Mesodermal cell (in vitro differentiated cells): ENCODE measurements at regions not wholly inside any gene's neighbourhood (a gene's known extent, or its start where the extent isn't known, plus 50 kb on each side); places are given as distances from the start of the nearest gene placed in this dataset.

Experiments used
- H3K27ac ChIP-seq: 2 replicates; pipeline ENCODE4 v1.7.0; 2013; ENCODE audit warnings: mild to moderate bottlenecking, low read depth, low read length, moderate library complexity; ENCODE audit not compliant: severe bottlenecking
- H3K36me3 ChIP-seq: 2 replicates; pipeline ENCODE4 v1.7.1; 2013; ENCODE audit warnings: mild to moderate bottlenecking, low read length, moderate library complexity; ENCODE audit not compliant: control insufficient read depth, insufficient read depth
- H3K4me1 ChIP-seq: one replicate; pipeline ENCODE4 v1.7.1; 2013; ENCODE audit warnings: mild to moderate bottlenecking, low read length; ENCODE audit not compliant: insufficient read depth, control insufficient read depth, poor library complexity, severe bottlenecking
- H3K4me3 ChIP-seq: 2 replicates; pipeline ENCODE4 v1.7.0; 2013; ENCODE audit warnings: low read length, control low read depth, mild to moderate bottlenecking; ENCODE audit not compliant: insufficient read depth, poor library complexity, severe bottlenecking; ENCODE audit errors: extremely low read depth
- H3K9me3 ChIP-seq: 2 replicates; pipeline ENCODE4 v1.7.1; 2013; ENCODE audit warnings: mild to moderate bottlenecking, low read length, moderate library complexity; ENCODE audit not compliant: control insufficient read depth
- WGBS, 2 experiments: methylation state at CpG; one replicate each; pipeline ENCODE4 v1.1.5; 2013; ENCODE audit warnings: missing lambda C conversion rate in 2 of 2; ENCODE audit not compliant: insufficient coverage in 2 of 2; 5-methylcytosine and 5-hydroxymethylcytosine counted together

DNA sequence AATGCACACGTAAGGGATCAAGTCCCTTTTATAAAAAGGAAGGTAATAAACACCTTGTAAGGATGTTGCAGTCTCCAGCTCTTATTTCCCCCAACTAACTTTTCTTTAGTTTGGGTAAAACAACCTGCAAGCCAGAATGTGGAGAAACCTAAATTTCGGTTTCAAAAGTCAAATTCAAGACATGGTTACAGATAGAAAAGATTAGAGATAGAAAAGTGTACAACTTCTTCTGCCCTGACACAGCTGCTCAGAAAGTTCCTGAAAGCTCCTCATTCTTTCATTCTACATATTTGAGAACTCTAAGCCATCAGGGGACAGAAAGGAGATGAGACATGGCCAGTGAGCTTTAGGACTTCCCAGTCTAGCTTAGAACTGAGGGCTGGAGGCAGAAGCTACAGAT lies 574.9 kb downstream of the DIPK2A start:
- no peak overlapping the region for H3K4me3 ChIP-seq
- H3K9me3 ChIP-seq = no peaks in the 10 kb centered on the region
- peaks cover 13% of the 10 kb centered on the region for H3K4me1 ChIP-seq
- WGBS, 2 experiments = no CpG with 5 or more reads among the region's 2 CpGs
- H3K27ac ChIP-seq = no peak overlapping the region
- no peaks in the 10 kb centered on the region for H3K36me3 ChIP-seq

DNA sequence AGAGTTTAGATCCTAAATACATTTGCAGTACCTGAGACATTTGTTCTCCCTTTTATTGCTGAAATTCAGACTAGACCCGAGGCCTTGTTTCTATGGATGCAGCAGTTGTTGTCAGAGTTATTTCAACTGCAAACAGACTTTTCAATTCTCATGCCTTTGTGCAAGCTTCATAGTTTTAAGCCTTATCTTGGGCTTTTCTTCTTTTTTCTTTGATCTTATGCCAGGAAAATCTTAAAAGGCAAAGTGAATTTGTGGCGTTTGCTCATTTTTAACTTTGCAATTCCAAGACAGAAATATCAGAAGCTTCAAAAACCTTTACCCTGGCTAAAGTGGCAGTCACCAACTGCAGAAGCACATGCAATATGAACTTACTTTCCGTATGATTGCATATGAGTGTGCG lies 576.7 kb downstream of the DIPK2A start:
- H3K9me3 ChIP-seq = no peaks in the 10 kb centered on the region
- H3K36me3 ChIP-seq = no peaks in the 10 kb centered on the region
- no peak overlapping the region for H3K4me3 ChIP-seq
- H3K4me1 ChIP-seq = peaks cover 13% of the 10 kb centered on the region
- 52 to 94% methylated on average over 2 to 3 of the region's 4 CpGs for WGBS, 2 experiments
- no peak overlapping the region for H3K27ac ChIP-seq

DNA sequence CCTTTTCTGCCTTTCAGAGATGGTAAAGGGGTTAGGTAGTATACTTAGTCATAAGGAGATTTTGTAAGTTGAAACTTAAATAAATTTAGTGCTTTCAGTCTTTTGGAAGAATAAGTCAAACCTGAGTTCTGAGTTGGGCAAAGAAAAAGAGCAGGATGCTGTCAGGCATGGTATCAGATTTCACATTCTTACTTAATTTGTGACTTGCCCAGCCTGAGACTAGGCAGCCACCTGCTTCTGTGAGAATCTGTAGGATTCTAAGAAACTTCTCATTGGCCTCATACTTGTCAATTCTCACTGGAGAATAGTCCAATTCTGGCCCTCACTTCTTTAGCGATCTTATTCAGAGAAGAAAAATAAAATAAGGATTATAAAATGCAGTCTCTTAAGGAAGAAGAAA lies 577.5 kb downstream of the DIPK2A start:
- Histone ChIP-seq H3K4me3 (no peak overlapping the region), H3K9me3 (no peaks in the 10 kb centered on the region), H3K36me3 (no peaks in the 10 kb centered on the region), H3K27ac (no peak overlapping the region), H3K4me1 (peaks cover 21% of the 10 kb centered on the region)
- no CpG with 5 or more reads among the region's 1 CpG for WGBS, 2 experiments

DNA sequence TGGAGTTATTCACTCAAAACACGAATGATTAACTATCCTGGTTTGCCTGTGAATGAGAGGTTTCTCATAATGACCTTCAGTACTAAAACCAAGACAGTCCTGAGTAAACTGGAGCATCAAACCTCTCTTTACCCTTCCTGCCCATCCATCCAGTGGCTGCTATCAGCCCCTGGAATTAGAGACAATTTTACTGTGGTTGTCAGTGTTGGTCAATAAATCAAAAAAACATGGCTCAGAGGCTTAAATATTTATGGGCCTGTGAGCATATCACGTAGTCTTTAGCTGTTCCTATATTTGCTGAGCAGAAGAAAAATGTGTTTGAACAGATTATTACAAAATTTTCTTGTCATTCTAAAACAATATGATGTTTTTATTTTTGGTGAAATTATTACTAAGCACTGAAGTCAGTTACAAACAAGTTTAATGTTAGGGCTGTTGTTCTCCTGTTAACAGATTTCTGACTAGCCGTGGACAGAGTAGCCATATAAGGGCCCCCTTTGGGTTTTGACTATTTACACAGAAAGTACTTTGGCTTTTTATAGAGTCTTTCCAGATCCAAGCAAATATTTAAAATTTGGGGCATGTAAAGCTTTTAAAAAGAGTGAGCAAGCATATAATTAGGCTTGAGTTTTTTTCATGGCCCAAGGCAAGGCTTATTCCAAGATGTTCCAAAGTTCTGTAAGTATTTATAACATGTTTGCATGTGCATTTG lies 580.9 kb downstream of the DIPK2A start:
- H3K27ac ChIP-seq = no peak overlapping the region
- no peaks in the 10 kb centered on the region for H3K9me3 ChIP-seq
- H3K36me3 ChIP-seq = no peaks in the 10 kb centered on the region
- 100% methylated on average over 2 of the region's 3 CpGs; no CpG with 5 or more reads in 1 of the 2 experiments for WGBS, 2 experiments
- no peak overlapping the region for H3K4me3 ChIP-seq
- peaks cover 21% of the 10 kb centered on the region for H3K4me1 ChIP-seq

DNA sequence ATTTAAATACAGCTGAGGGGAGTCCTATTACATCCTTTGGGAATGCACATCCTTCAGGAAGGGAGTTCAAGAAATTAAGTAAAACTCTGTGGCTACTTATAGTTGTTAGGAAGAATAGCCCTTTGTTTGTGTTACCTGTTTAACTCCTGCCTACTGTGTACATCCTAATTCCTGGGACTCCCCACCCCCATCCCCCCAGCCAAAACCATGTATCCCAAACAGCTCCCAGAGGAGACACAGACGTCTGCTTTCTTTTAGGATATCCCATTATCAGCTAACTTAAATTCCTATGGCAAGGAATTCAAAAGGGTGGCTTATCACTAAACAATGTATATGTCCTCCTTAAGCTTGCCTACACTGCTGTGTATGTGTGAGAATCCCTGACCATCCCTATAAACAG lies 581.7 kb downstream of the DIPK2A start:
- Histone ChIP-seq H3K36me3 (no peaks in the 10 kb centered on the region), H3K4me3 (no peak overlapping the region), H3K9me3 (no peaks in the 10 kb centered on the region), H3K27ac (peak overlapping the region; percentile 58), H3K4me1 (peaks cover 20% of the 10 kb centered on the region)
- WGBS, 2 experiments = 17% methylated on average over 1 of the region's 1 CpG; no CpG with 5 or more reads in 1 of the 2 experiments

DNA sequence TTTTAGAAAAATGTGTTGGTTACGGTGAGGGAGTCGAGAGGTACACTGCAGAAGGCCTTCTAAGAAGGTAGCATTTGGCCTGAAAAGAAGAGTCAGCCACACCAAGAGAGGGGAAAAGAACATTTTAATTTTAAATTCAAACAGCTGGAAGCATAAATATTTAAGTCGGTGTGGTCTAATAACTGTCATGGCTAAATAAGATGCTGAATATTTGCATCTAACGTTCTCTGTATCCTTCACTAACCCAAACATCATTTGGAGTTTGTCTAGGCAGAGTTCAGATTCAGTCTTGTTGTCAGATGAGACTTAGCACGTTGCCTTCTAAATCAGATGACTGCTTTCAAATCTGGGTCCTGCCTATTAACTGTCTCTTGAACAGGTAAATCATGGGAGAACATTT lies 583.3 kb downstream of the DIPK2A start:
- Histone ChIP-seq H3K4me3 (no peak overlapping the region), H3K27ac (no peak overlapping the region), H3K9me3 (no peaks in the 10 kb centered on the region), H3K4me1 (peaks cover 8% of the 10 kb centered on the region), H3K36me3 (no peaks in the 10 kb centered on the region)
- 100% methylated on average over 1 of the region's 5 CpGs for WGBS, 2 experiments

DNA sequence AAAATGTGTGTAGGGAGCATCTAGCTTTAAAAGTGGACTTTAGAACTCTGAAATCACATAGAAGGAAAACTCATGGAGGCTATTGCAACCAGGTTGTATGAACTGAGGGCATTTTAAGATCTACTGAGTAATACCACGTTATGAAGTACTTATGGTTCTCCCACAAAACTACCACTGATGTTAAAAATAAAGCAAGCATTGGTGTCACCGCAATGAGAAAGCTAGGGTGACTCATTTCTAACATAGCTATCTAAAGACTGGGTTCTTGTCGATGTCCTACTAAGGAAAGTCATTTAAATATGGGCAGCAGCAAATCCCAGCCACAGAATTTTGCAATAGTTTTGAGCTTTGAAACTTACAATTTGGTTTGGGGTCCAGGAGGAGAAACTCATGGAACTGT lies 584.8 kb downstream of the DIPK2A start:
- 83% methylated on average over 1 of the region's 3 CpGs; no CpG with 5 or more reads in 1 of the 2 experiments for WGBS, 2 experiments
- Histone ChIP-seq H3K36me3 (no peaks in the 10 kb centered on the region), H3K27ac (no peak overlapping the region), H3K4me3 (no peak overlapping the region), H3K9me3 (no peaks in the 10 kb centered on the region), H3K4me1 (peaks cover 8% of the 10 kb centered on the region)

DNA sequence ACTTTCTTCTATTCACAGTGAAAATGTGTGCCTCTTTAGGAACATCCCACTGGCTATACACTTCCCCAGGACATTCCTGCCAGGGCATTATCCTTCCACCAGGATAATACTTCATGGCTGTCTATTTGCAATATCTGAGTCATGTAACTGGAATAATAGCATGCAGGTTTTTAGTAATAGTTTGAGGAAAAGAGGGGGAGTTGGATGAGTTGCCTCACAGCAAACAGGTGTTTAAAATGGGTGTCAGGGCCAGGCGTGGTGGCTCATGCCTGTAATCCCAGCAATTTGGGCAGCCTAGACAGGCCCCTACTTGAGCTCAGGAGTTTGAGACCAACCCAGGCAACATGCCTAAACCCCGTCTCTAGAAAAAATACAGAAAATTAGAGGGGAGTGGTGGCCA lies 585.9 kb downstream of the DIPK2A start:
- peaks cover 8% of the 10 kb centered on the region for H3K4me1 ChIP-seq
- no peaks in the 10 kb centered on the region for H3K9me3 ChIP-seq
- H3K4me3 ChIP-seq = no peak overlapping the region
- 67 to 91% methylated on average over 1 of the region's 2 CpGs for WGBS, 2 experiments
- H3K27ac ChIP-seq = no peak overlapping the region
- no peaks in the 10 kb centered on the region for H3K36me3 ChIP-seq

DNA sequence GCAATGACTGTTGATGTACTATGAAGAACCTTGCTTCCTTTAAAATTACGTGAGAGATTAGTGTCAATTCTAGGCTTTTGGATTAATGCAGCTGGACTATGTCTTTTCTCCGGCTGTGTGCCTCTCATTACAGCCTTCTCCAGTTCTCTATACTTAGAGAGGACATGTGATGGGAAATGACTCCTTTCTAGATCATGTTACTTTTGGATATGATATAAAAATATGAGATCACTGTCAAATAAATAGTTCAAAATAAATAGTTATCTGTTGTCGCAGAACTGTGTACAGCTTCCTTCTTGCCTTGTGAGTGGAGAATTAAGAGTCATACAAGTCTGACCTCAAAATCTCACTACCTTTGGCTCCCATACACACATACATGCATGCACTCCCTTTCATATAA lies 592.4 kb downstream of the DIPK2A start:
- H3K4me3 ChIP-seq = no peak overlapping the region
- no peaks in the 10 kb centered on the region for H3K4me1 ChIP-seq
- H3K9me3 ChIP-seq = no peaks in the 10 kb centered on the region
- H3K36me3 ChIP-seq = no peaks in the 10 kb centered on the region
- WGBS, 2 experiments = 83% methylated on average over 1 of the region's 3 CpGs; no CpG with 5 or more reads in 1 of the 2 experiments
- no peak overlapping the region for H3K27ac ChIP-seq

DNA sequence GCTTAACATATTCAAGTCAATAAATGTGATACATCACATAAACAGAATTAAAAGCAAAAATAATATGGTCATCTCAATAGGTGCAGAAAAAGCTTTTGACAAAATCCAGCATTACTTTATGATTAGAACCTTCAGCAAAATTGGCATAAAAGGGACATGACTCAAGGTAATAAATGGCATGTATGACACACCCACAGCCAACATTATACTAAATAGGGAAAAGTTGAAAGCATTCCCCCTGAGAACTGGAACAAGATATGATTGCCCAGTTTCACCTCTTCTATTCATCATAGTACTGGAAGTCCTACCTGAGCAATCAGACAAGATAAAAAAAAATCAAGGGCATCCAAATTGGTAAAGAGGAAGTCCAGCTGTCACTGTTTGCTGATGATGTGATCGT lies 594.7 kb downstream of the DIPK2A start:
- Histone ChIP-seq H3K4me3 (no peak overlapping the region), H3K9me3 (no peaks in the 10 kb centered on the region), H3K27ac (no peak overlapping the region), H3K36me3 (no peaks in the 10 kb centered on the region), H3K4me1 (no peaks in the 10 kb centered on the region)
- no CpG with 5 or more reads among the region's 1 CpG for WGBS, 2 experiments

DNA sequence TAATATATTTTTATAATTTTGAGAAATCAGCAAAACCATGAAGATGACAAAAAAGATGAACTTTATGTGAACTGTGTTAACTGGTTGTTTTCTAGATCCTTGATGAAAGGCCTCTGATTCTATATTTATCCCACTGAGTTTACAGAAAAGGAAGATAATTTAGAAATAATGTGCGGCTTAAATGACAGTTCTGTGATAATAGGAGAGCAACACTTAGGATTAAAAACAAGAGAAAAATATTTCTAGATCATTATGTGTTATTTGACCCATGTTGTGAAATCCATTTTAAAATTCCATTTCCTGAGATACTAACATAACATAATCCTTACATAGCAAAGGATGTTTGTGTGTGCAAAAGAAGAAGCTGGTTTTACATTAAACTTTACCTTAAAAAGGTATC lies 598.0 kb downstream of the DIPK2A start:
- no peak overlapping the region for H3K27ac ChIP-seq
- WGBS, 2 experiments = no CpG with 5 or more reads among the region's 1 CpG
- no peaks in the 10 kb centered on the region for H3K4me1 ChIP-seq
- no peaks in the 10 kb centered on the region for H3K36me3 ChIP-seq
- H3K4me3 ChIP-seq = no peak overlapping the region
- no peaks in the 10 kb centered on the region for H3K9me3 ChIP-seq
